Right atrium auricular region (tissue), 2 donors: ENCODE measurements at regions not wholly inside any gene's neighbourhood (a gene's known extent, or its start where the extent isn't known, plus 50 kb on each side); places are given as distances from the start of the nearest gene placed in this dataset.

ENCODE experiments used
- DNase-seq: peaks from one replicate; pipeline ENCODE4 v3.0.0-alpha.2; 2019; ENCODE audit warnings: low spot score
- H3K27ac ChIP-seq, 2 donors: fragments of 200-600 bp; sonication (generic); 1 replicate in 1 of 2; 2 replicates in 1 of 2; pipeline ENCODE4 v1.5.1; 2016 to 2019
- H3K27me3 ChIP-seq, 2 donors: fragments of 200-600 bp; sonication (generic); one replicate each; pipeline versions ENCODE4 v1.5.1 to v1.6.0; 2017 to 2019
- H3K36me3 ChIP-seq: fragments of 200-600 bp; sonication (generic); one replicate; pipeline ENCODE4 v1.5.1; 2016
- H3K4me1 ChIP-seq, 2 donors: fragments of 200-600 bp; sonication (generic); one replicate each; pipeline versions ENCODE4 v1.5.1 to v1.6.0; 2017 to 2019
- H3K4me3 ChIP-seq, 2 donors: fragments of 200-600 bp; sonication (generic); 1 replicate in 1 of 2; 2 replicates in 1 of 2; pipeline ENCODE4 v1.5.1; 2017 to 2019; ENCODE audit warnings: mild to moderate bottlenecking in 1 of 2, moderate library complexity in 1 of 2
- H3K9me3 ChIP-seq, 2 donors: fragments of 200-600 bp; sonication (generic); one replicate each; pipeline ENCODE4 v1.5.1; 2019
- CTCF ChIP-seq, 2 donors: fragments of 200-600 bp; sonication (generic); IDR thresholded peaks; one replicate each; pipeline ENCODE4 v1.5.1; 2019; ENCODE audit warnings: antibody characterized with exemption in 2 of 2

GRCh38 chr4:147194604-147195003 is 248.9 kb upstream of the TTC29 start:
- no peaks in the 10 kb centered on the region for H3K36me3 ChIP-seq
- no peak overlapping the region for H3K4me3 ChIP-seq
- no peak for TF ChIP-seq CTCF (IDR thresholded peaks at IDR 0.05)
- no peaks in the 10 kb centered on the region for H3K27me3 ChIP-seq
- H3K4me1 ChIP-seq = peaks cover 0 to 8% of the 10 kb centered on the region in 2 donors
- H3K9me3 ChIP-seq = no peaks in the 10 kb centered on the region
- no peak for DNase-seq
- peak overlapping the region; percentile 31 to 45 for H3K27ac ChIP-seq

- Histone ChIP-seq H3K9me3 (no peaks in the 10 kb centered on the region), H3K4me3 (no peak overlapping the region), H3K4me1 (peaks cover 0 to 8% of the 10 kb centered on the region in 2 donors), H3K36me3 (no peaks in the 10 kb centered on the region), H3K27me3 (no peaks in the 10 kb centered on the region), H3K27ac (no peak overlapping the region)
- DNase-seq = no peak
- no peak for TF ChIP-seq CTCF (IDR thresholded peaks at IDR 0.05)
Measured at GRCh38 chr4:147195386-147195785, 249.7 kb upstream of the TTC29 start.

- no peak overlapping the region for H3K4me3 ChIP-seq
- H3K27me3 ChIP-seq = no peaks in the 10 kb centered on the region
- no peak overlapping the region for H3K27ac ChIP-seq
- no peaks in the 10 kb centered on the region for H3K36me3 ChIP-seq
- peaks cover 0 to 8% of the 10 kb centered on the region in 2 donors for H3K4me1 ChIP-seq
- H3K9me3 ChIP-seq = no peaks in the 10 kb centered on the region
- no peak for TF ChIP-seq CTCF (IDR thresholded peaks at IDR 0.05)
- no peak for DNase-seq
Measured at GRCh38 chr4:147198411-147199051, 252.9 kb upstream of the TTC29 start.

- Histone ChIP-seq H3K4me3 (no peak overlapping the region), H3K4me1 (no peaks in the 10 kb centered on the region), H3K27me3 (no peaks in the 10 kb centered on the region), H3K36me3 (no peaks in the 10 kb centered on the region), H3K9me3 (no peaks in the 10 kb centered on the region), H3K27ac (no peak overlapping the region)
- no peak for DNase-seq
- TF ChIP-seq CTCF (IDR thresholded peaks at IDR 0.05) = no peak
Measured at GRCh38 chr4:147201016-147201415, 255.4 kb upstream of the TTC29 start.

- DNase-seq = no peak
- H3K36me3 ChIP-seq = no peaks in the 10 kb centered on the region
- no peak overlapping the region for H3K27ac ChIP-seq
- no peak overlapping the region for H3K4me3 ChIP-seq
- no peak for TF ChIP-seq CTCF (IDR thresholded peaks at IDR 0.05)
- no peaks in the 10 kb centered on the region for H3K27me3 ChIP-seq
- H3K4me1 ChIP-seq = no peaks in the 10 kb centered on the region
- no peaks in the 10 kb centered on the region for H3K9me3 ChIP-seq
Measured at GRCh38 chr4:147206807-147207206, 261.1 kb upstream of the TTC29 start.

- Histone ChIP-seq H3K27ac (no peak overlapping the region), H3K4me1 (no peaks in the 10 kb centered on the region), H3K4me3 (no peak overlapping the region), H3K27me3 (no peaks in the 10 kb centered on the region), H3K9me3 (no peaks in the 10 kb centered on the region), H3K36me3 (no peaks in the 10 kb centered on the region)
- no peak for TF ChIP-seq CTCF (IDR thresholded peaks at IDR 0.05)
- DNase-seq = no peak
Measured at GRCh38 chr4:147207911-147208310, 262.2 kb upstream of the TTC29 start.
